DOHH2 (cell line): ENCODE measurements at regions not wholly inside any gene's neighbourhood (a gene's known extent, or its start where the extent isn't known, plus 50 kb on each side); places are given as distances from the start of the nearest gene placed in this dataset.

Source experiments
- H3F3A ChIP-seq: fragments of 200-600 bp; sonication (generic), shearing (Covaris generic); 2 replicates; pipeline ENCODE4 v1.6.0; 2016; ENCODE audit warnings: antibody characterized with exemption, mild to moderate bottlenecking; ENCODE audit not compliant: control insufficient read depth, insufficient read depth
- H3K27ac ChIP-seq: fragments of 200-600 bp; sonication (generic); 2 replicates; pipeline ENCODE4 v1.5.1; 2014; ENCODE audit warnings: low read depth, mild to moderate bottlenecking, low read length, moderate library complexity
- H3K27me3 ChIP-seq: fragments of 200-600 bp; sonication (generic); 2 replicates; pipeline ENCODE4 v1.6.1; 2014; ENCODE audit warnings: mild to moderate bottlenecking, low read length, mixed read lengths; ENCODE audit not compliant: control insufficient read depth
- H3K36me3 ChIP-seq: fragments of 200-600 bp; sonication (generic); 2 replicates; pipeline ENCODE4 v1.6.1; 2014; ENCODE audit warnings: mild to moderate bottlenecking, low read length, moderate library complexity, mixed read lengths; ENCODE audit not compliant: control insufficient read depth
- H3K4me1 ChIP-seq: fragments of 200-600 bp; sonication (generic); 2 replicates; pipeline ENCODE4 v1.6.1; 2014; ENCODE audit warnings: mild to moderate bottlenecking, low read length, mixed read lengths; ENCODE audit not compliant: control insufficient read depth
- H3K4me2 ChIP-seq: fragments of 200-600 bp; sonication (generic); 2 replicates; pipeline ENCODE4 v1.6.0; 2014; ENCODE audit warnings: mild to moderate bottlenecking, low read length, moderate library complexity
- H3K4me3 ChIP-seq: fragments of 200-600 bp; sonication (generic); 2 replicates; pipeline ENCODE4 v1.5.1; 2014; ENCODE audit warnings: mild to moderate bottlenecking, low read length, mixed read lengths
- H3K79me2 ChIP-seq: fragments of 200-600 bp; sonication (generic); 2 replicates; pipeline ENCODE4 v1.6.1; 2014; ENCODE audit warnings: mild to moderate bottlenecking, low read length, mixed read lengths; ENCODE audit not compliant: control insufficient read depth
- H3K9me2 ChIP-seq: fragments of 200-600 bp; sonication (generic); replicated peaks from 2 replicates; pipeline ENCODE4 v1.6.1; 2014; ENCODE audit warnings: mild to moderate bottlenecking, low read length, mixed read lengths; ENCODE audit not compliant: control insufficient read depth
- H3K9me3 ChIP-seq: fragments of 200-600 bp; sonication (generic); 2 replicates; pipeline ENCODE4 v1.6.1; 2014; ENCODE audit warnings: antibody characterized with exemption, low read length, mixed read lengths; ENCODE audit not compliant: control insufficient read depth, insufficient read depth
- H4K20me1 ChIP-seq: fragments of 200-600 bp; sonication (generic); 2 replicates; pipeline ENCODE4 v1.6.0; 2014; ENCODE audit warnings: low read depth, mild to moderate bottlenecking, antibody characterized with exemption, low read length, moderate library complexity; ENCODE audit not compliant: control insufficient read depth, insufficient read depth
- EZH2phosphoT487 ChIP-seq: fragments of 200-600 bp; sonication (generic); IDR thresholded peaks from 2 replicates; pipeline ENCODE4 v1.6.1; 2017; ENCODE audit warnings: borderline replicate concordance, mild to moderate bottlenecking, antibody characterized with exemption, low read length, moderate library complexity, mixed read lengths
- TF ChIP-seq, protein P1 (sequence below): fragments of 200-600 bp; sonication (generic); IDR thresholded peaks from one replicate; pipeline ENCODE4 v1.5.1; 2014; ENCODE audit warnings: antibody characterized with exemption, mild to moderate bottlenecking, low read depth, low read length; ENCODE audit not compliant: poor library complexity, severe bottlenecking

GRCh38 chr15:81863162-81863561 lies 182.7 kb downstream of the MEX3B start:
- peaks cover 94% of the 10 kb centered on the region for H3K4me1 ChIP-seq
- H3K36me3 ChIP-seq, result no peaks in the 10 kb centered on the region
- H3K4me3 ChIP-seq, result no peak overlapping the region
- H3K4me2 ChIP-seq, result peak overlapping the region; percentile 79
- H3K9me3 ChIP-seq, result no peaks in the 10 kb centered on the region
- H3K79me2 ChIP-seq, result no peaks in the 10 kb centered on the region
- H3K27ac ChIP-seq, result peak overlapping the region; percentile 9
- no peaks in the 10 kb centered on the region for H3K27me3 ChIP-seq
- TF ChIP-seq, protein P1, sequence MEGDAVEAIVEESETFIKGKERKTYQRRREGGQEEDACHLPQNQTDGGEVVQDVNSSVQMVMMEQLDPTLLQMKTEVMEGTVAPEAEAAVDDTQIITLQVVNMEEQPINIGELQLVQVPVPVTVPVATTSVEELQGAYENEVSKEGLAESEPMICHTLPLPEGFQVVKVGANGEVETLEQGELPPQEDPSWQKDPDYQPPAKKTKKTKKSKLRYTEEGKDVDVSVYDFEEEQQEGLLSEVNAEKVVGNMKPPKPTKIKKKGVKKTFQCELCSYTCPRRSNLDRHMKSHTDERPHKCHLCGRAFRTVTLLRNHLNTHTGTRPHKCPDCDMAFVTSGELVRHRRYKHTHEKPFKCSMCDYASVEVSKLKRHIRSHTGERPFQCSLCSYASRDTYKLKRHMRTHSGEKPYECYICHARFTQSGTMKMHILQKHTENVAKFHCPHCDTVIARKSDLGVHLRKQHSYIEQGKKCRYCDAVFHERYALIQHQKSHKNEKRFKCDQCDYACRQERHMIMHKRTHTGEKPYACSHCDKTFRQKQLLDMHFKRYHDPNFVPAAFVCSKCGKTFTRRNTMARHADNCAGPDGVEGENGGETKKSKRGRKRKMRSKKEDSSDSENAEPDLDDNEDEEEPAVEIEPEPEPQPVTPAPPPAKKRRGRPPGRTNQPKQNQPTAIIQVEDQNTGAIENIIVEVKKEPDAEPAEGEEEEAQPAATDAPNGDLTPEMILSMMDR, result no peak
- no peak for TF ChIP-seq EZH2phosphoT487
- H3K9me2 ChIP-seq, result no peaks in the 10 kb centered on the region
- peaks cover 5% of the 10 kb centered on the region; the same call in 1 of the 2 replicates for H3F3A ChIP-seq
- no peaks in the 10 kb centered on the region for H4K20me1 ChIP-seq

- Histone ChIP-seq H3K27ac (peak overlapping the region; percentile 90), H3K36me3 (no peaks in the 10 kb centered on the region), H4K20me1 (no peaks in the 10 kb centered on the region), H3K9me2 (no peaks in the 10 kb centered on the region), H3K4me1 (peaks cover 64% of the 10 kb centered on the region), H3K27me3 (no peaks in the 10 kb centered on the region), H3K4me2 (peak overlapping the region; percentile 79), H3K9me3 (no peaks in the 10 kb centered on the region), H3K79me2 (no peaks in the 10 kb centered on the region), H3K4me3 (peak overlapping the region; percentile 65), H3F3A (peaks cover 5% of the 10 kb centered on the region; the same call in 1 of the 2 replicates)
- TF ChIP-seq, protein P1, result no peak
Measured at GRCh38 chr15:81859737-81860516, 185.9 kb downstream of the MEX3B start.

- no peaks in the 10 kb centered on the region for H3K9me2 ChIP-seq
- no peaks in the 10 kb centered on the region for H3K36me3 ChIP-seq
- no peak for TF ChIP-seq EZH2phosphoT487
- H3K4me3 ChIP-seq, result no peak overlapping the region
- no peaks in the 10 kb centered on the region for H3K79me2 ChIP-seq
- H3K4me1 ChIP-seq, result peaks cover 57% of the 10 kb centered on the region
- H3K4me2 ChIP-seq, result 0 out of 2 replicates have a peak overlapping the region, but pooled peaks have one; percentile 79
- peaks cover 5% of the 10 kb centered on the region; the same call in 1 of the 2 replicates for H3F3A ChIP-seq
- H4K20me1 ChIP-seq, result no peaks in the 10 kb centered on the region
- H3K27me3 ChIP-seq, result no peaks in the 10 kb centered on the region
- H3K27ac ChIP-seq, result peak overlapping the region; percentile 90; the same call in 1 of the 2 replicates
- H3K9me3 ChIP-seq, result no peaks in the 10 kb centered on the region
Measured at GRCh38 chr15:81858586-81858985, 187.2 kb downstream of the MEX3B start.

DNA sequence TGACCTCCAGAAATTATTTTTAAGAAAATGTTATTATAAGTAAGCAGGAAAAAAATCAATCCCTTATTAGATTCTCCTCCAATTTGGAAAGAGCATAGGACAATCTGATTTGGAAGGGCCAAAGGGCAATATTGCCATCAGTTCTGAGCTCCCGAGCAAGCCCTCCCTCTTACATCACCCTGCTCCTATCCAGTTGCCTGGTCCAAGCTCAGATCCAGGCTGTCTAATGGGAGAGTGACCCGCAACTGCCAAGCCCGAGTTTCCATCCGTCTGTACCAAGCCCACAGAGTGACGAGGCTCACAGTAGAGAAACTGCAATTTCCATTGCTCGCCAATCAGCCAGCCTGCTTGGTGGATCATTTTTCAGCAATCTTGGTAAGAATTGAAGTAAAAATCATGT lies 187.7 kb downstream of the MEX3B start:
- Histone ChIP-seq H3K9me2 (no peaks in the 10 kb centered on the region), H3K4me2 (0 out of 2 replicates have a peak overlapping the region, but pooled peaks have one; percentile 79), H3K9me3 (no peaks in the 10 kb centered on the region), H3K4me3 (no peak overlapping the region), H3K36me3 (no peaks in the 10 kb centered on the region), H3K4me1 (peaks cover 53% of the 10 kb centered on the region), H4K20me1 (no peaks in the 10 kb centered on the region), H3K27ac (no peak overlapping the region), H3F3A (peaks cover 5% of the 10 kb centered on the region; the same call in 1 of the 2 replicates), H3K79me2 (no peaks in the 10 kb centered on the region), H3K27me3 (no peaks in the 10 kb centered on the region)
- TF ChIP-seq, protein P1, result no peak
- TF ChIP-seq EZH2phosphoT487, result no peak
